ENCODE measurements at regions not wholly inside any gene's neighbourhood (a gene's known extent, or its start where the extent isn't known, plus 50 kb on each side); places are given as distances from the start of the nearest gene placed in this dataset.
"Not testable (repeated sequence)": the region's sequence is repeated elsewhere in the genome, so short reads cannot be mapped to it uniquely, and the experiment has no call there.

GRCh38 chr21:35458405-35458804, 409.3 kb upstream of the RUNX1 start:
- DNase-seq (ENCODE audit: insufficient read length, low spot score) (no peak), FAIRE-seq (no peak)

- DNase-seq (ENCODE audit: insufficient read length, low spot score) (no peak), FAIRE-seq (no peak)
These were observed 408.1 kb upstream of the RUNX1 start for GRCh38 chr21:35457097-35457804.

DNA sequence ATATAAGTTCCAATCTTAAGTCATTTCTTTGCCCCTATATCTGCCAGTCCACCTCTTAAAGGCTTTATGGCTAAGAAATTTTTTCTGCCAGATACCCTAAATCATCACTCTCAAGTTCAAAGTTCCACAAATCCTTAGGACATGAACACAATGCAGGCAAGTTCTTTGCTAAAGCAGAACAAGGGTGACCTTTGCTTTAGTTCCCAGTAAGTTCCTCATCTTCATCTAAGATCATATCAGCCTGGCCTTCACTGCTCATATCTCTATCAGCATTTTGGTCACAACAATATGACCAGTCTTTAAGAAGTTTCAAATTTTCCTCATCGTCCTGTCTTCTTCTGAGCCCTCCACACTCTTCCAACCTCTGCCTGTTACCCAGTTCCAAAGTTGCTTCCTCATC, 402.2 kb upstream of the RUNX1 start:
- FAIRE-seq: no peak

GRCh38 chr21:35450830-35451229, 401.7 kb upstream of the RUNX1 start:
- FAIRE-seq: no peak
- no peak for DNase-seq (ENCODE audit: insufficient read length, low spot score)

More for the DNA sequence above, 402.2 kb upstream of the RUNX1 start:
- no peak for DNase-seq (ENCODE audit: insufficient read length, low spot score)

- DNase-seq (ENCODE audit: insufficient read length, low spot score) (no peak), FAIRE-seq (no peak)
These were observed 400.7 kb upstream of the RUNX1 start for GRCh38 chr21:35449846-35450245.

DNA sequence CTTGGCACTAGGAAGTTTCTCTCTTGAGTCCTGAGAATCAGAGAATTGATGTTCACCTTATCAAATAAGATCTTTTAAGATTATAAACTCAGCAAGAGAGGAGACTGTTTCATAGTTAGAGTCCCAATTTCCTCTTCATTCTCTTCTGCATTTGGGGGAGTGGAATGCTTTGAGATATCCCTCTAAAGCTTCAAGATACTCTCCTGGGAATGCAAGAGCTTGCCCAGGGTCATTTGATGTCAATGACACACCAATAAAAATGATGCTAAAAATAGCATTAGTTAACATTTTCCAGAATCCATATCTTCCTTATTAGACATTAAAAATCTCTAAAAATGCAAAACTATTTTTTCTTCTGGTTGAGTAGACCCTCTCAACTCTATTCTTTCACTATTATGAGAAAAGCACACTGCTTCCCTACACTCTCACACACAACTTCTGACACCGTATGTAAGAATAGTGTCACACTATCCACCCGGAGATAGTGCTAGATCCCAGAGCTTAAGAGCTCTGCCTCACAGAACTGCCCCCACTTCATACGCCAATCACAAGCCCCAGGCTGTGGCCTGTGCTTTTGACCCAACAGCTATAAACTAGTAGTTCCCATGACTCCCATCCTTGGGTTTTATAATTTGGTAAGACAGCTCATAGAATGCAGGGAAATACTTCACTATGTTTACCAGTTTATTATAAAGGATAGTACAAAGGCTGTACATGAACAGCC, 399.9 kb upstream of the RUNX1 start:
- FAIRE-seq: no peak
- DNase-seq (ENCODE audit: insufficient read length, low spot score): no peak

DNA sequence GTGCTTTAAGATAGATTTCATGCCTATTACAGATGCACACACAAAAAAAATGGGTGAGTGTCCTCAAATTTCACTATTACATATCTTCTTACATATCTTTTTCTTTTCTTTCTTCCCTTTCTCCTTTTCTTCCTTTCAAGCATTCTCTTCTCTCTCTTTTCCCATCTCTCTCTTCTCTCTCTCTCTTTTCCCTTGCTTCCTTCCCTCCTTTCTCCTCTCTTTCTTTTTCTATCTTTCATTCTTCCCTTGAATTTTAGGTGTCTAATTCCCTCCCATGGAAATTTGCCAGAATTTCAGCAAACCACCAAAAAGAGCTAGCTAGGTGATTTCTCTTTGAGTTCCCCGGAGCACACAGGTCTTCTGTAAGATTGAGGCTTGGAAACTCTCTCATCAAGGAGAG, 395.3 kb upstream of the RUNX1 start:
- FAIRE-seq (no peak), DNase-seq (ENCODE audit: insufficient read length, low spot score) (no peak)

DNA sequence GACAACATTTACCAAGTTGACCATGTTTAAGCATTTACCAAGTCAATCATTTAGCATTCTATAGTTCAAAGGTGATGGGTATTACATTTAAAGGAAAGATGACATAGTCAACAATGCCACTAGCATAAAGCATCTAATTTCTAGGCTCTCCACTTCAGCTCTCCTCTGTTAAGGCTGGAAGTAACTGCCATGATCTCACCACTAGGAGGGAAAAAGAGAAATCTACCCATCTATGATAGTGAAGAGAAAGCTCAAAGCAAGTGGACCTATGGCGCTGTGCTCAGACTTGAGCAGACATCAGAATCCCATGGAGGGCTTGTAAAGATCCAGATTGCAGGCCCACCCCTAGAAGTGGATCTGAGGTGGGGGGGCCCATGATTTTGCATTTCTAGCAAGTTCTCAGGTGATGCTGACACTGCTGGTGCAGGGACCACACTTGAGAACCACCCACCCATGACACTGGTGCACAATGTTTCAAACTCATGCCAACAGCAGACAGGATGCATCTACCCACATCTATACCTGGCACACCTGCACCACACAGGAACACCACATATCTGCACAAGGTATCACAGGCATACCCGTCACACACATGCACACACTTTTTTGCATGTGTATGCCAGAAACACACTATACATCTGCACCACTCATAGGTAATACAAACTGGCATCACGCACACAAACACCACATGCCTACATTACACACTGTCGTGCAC, 392.9 kb upstream of the RUNX1 start:
- FAIRE-seq (no peak), DNase-seq (ENCODE audit: insufficient read length, low spot score) (no peak)

DNA sequence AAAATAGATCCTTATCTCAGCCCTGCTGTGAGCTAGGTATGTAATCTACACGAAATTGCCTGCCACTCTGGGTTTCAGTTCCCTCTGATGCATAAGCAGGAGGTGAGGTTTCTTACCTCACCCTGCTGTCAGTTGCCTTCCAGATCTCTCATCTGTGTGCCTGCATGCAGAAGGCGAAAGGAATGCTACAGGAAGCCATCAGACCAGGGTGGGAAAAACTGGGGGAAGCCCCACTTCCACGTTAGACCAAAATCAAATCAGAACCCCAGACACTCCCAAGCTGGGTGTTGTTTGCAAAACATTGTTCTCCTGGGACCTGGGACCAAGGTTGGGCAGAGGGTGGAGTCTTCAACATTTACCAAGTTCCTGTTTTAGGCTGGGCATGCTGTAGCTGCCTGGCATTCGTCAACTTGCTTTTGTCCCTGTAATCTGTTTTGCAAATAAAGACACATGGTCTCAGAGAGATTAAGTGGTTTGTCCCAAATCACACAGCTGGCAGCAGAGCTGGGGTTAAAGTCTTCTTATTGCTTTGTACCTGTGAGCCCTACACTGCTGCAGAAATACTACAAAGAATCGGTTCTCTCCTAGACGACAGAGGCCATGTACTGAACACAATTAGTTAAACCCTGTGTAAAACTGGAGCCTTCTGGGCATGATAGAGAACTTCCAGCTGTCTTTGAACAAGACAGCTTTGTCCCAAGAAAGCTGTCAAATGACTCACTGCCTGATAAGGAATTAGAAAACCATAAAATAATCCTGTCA, 389.7 kb upstream of the RUNX1 start:
- FAIRE-seq (no peak), DNase-seq (ENCODE audit: insufficient read length, low spot score) (no peak)

DNA sequence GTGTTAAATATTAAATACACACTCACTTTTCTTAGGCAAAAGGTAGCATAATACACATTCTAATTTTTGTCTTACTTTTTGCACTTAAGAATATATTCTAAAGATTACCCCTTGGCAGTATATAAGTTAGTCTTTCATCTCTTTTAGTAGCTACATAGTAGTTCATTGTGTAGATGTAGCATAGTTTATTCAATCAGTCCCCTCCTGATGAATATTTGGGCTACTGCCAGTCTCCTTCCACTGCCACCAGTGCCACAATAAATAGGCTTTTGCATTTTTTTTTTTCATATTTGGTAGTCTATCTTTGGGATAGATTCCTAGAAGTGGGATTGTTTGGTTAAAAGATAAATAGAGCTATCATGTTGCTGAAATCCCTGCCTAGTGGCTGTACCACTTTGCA, 388.8 kb upstream of the RUNX1 start:
- FAIRE-seq: no peak
- DNase-seq (ENCODE audit: insufficient read length, low spot score): no peak

DNA sequence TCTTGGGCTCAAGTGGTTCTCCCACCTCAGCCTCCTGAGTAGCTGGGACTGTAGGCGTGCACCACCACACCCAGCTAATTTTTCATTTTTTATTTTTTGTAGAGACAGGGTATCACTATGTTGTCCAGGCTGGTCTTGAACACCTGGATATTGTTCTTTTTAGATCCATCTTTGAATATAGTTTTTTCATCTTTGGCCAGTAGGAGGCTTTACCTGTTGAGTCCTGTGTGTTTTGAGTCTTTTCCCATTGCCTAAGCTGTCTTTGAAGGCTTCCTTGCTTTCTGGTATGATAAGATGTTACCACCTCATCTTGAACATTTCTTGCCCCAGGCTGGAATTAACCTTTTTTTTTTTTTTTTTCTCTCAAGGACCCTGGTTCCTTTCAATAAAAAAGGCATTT, 387.8 kb upstream of the RUNX1 start:
- FAIRE-seq: no peak
- no peak for DNase-seq (ENCODE audit: insufficient read length, low spot score)

- not testable (repeated sequence) for DNase-seq (ENCODE audit: insufficient read length, low spot score); FAIRE-seq
These were observed 383.5 kb upstream of the RUNX1 start for GRCh38 chr21:35432601-35433000.

GRCh38 chr21:35430260-35430659, 381.2 kb upstream of the RUNX1 start:
- no peak for FAIRE-seq
- DNase-seq (ENCODE audit: insufficient read length, low spot score): no peak

- DNase-seq (ENCODE audit: insufficient read length, low spot score) (no peak), FAIRE-seq (no peak)
These were observed 379.8 kb upstream of the RUNX1 start for GRCh38 chr21:35428937-35429336.

- DNase-seq (ENCODE audit: insufficient read length, low spot score) (no peak), FAIRE-seq (no peak)
These were observed 379.4 kb upstream of the RUNX1 start for GRCh38 chr21:35428489-35428888.

- DNase-seq (ENCODE audit: insufficient read length, low spot score): no peak
- FAIRE-seq: no peak
These were observed 378.9 kb upstream of the RUNX1 start for GRCh38 chr21:35428001-35428320.

- FAIRE-seq: no peak
- no peak for DNase-seq (ENCODE audit: insufficient read length, low spot score)
These were observed 378.4 kb upstream of the RUNX1 start for GRCh38 chr21:35427320-35428000.

DNA sequence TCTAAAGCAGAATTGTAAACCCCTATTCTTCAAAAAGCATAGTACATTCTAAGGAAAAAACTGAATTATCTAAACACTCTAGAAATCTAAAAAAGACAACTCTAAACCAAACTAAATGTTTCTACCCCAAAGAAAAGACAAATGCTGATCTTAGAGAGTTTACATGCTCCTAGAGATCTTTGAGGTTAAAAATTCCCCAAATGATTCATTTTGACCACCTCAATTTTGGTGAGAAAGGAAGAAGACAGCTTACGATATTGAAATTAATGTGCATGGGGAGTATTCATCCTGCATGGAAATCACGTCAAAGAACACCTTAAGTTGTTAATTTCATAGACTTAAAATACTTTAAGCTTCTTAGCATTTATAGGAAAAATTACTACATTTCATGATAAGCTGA, 377.8 kb upstream of the RUNX1 start:
- no peak for DNase-seq (ENCODE audit: insufficient read length, low spot score)

GRCh38 chr21:35426469-35426868, 377.4 kb upstream of the RUNX1 start:
- DNase-seq (ENCODE audit: insufficient read length, low spot score): no peak
- no peak for FAIRE-seq

More for the DNA sequence above, 377.8 kb upstream of the RUNX1 start:
- no peak for FAIRE-seq

GRCh38 chr21:35424122-35424521, 375.0 kb upstream of the RUNX1 start:
- FAIRE-seq: no peak
- DNase-seq (ENCODE audit: insufficient read length, low spot score): no peak

- DNase-seq (ENCODE audit: insufficient read length, low spot score) (no peak), FAIRE-seq (no peak)
These were observed 374.6 kb upstream of the RUNX1 start for GRCh38 chr21:35423709-35424108.

All from GM19239 (cell line).